ENCODE measurements at regions not wholly inside any gene's neighbourhood (a gene's known extent, or its start where the extent isn't known, plus 50 kb on each side); places are given as distances from the start of the nearest gene placed in this dataset.

GRCh38 chr16:77117707-77118106 lies 73.3 kb upstream of the MON1B start:
- Histone ChIP-seq H3K9me3 (no peaks in the 10 kb centered on the region), H3K27ac (no peak overlapping the region), H3K4me3 (no peak overlapping the region), H3K4me1 (no peaks in the 10 kb centered on the region), H3K4me2 (no peak overlapping the region)
- no peak for TF ChIP-seq ZFP36 (IDR thresholded peaks at IDR 0.05; ENCODE audit: borderline replicate concordance, partially characterized antibody)
- TF ChIP-seq USF2 (IDR thresholded peaks at IDR 0.05) = no peak
- no peak for TF ChIP-seq HEYL (CRISPR knock-in tag; IDR thresholded peaks at IDR 0.05)
- no peak for TF ChIP-seq CHD2 (IDR thresholded peaks at IDR 0.05; ENCODE audit: low read length, partially characterized antibody)
- TF ChIP-seq ZNF302 (CRISPR knock-in tag; IDR thresholded peaks at IDR 0.05) = no peak
- TF ChIP-seq EHF (CRISPR knock-in tag; IDR thresholded peaks at IDR 0.05) = no peak
- no peak for TF ChIP-seq RFX5 (IDR thresholded peaks at IDR 0.05)
- DNase-seq (ENCODE audit: low read depth in 1 of 2, low spot score in 1 of 2) (no peak), FAIRE-seq (no peak), ATAC-seq (no peak)
- ChIA-PET POLR2A (no interaction called here), CTCF (no interaction called here)
- WGBS (ENCODE audit: missing lambda C conversion rate) = 6% methylated on average over 3 of the region's 3 CpGs

GRCh38 chr16:77131398-77131797 lies 59.6 kb upstream of the MON1B start:
- FAIRE-seq (no peak), ATAC-seq (no peak), DNase-seq (ENCODE audit: low read depth in 1 of 2, low spot score in 1 of 2) (no peak)
- Histone ChIP-seq H3K4me3 (no peak overlapping the region), H3K4me2 (no peak overlapping the region), H3K27ac (no peak overlapping the region), H3K9me3 (no peaks in the 10 kb centered on the region; the same call in 2 of the 3 replicates), H3K4me1 (no peaks in the 10 kb centered on the region)
- TF ChIP-seq HOXB5 (CRISPR knock-in tag; IDR thresholded peaks at IDR 0.05) (no peak), ESRRA (IDR thresholded peaks at IDR 0.05; ENCODE audit: borderline replicate concordance, low read length) (no peak), HEYL (CRISPR knock-in tag; IDR thresholded peaks at IDR 0.05) (no peak)
- ChIA-PET POLR2A (no interaction called here), CTCF (no interaction called here)
- 11% methylated on average over 2 of the region's 2 CpGs for WGBS (ENCODE audit: missing lambda C conversion rate)

GRCh38 chr16:77132051-77132618 lies 58.9 kb upstream of the MON1B start:
- FAIRE-seq (no peak), ATAC-seq (no peak), DNase-seq (ENCODE audit: low read depth in 1 of 2, low spot score in 1 of 2) (no peak)
- no peak for TF ChIP-seq CHD2 (IDR thresholded peaks at IDR 0.05; ENCODE audit: low read length, partially characterized antibody)
- TF ChIP-seq CTCF (IDR thresholded peaks at IDR 0.05) = no peak
- TF ChIP-seq EP300 (IDR thresholded peaks at IDR 0.05) = no peak
- TF ChIP-seq HDAC2 (IDR thresholded peaks at IDR 0.05) = no peak
- TF ChIP-seq HES2 (IDR thresholded peaks at IDR 0.05) = no peak
- no peak for TF ChIP-seq PHF8 (IDR thresholded peaks at IDR 0.05; ENCODE audit: borderline replicate concordance, low read depth)
- TF ChIP-seq JUN (IDR thresholded peaks at IDR 0.05) = no peak
- TF ChIP-seq MYC (IDR thresholded peaks at IDR 0.05; ENCODE audit: borderline replicate concordance, low read length) = no peak
- TF ChIP-seq USF2 (IDR thresholded peaks at IDR 0.05) = no peak
- no peak for TF ChIP-seq FOSB (CRISPR knock-in tag; IDR thresholded peaks at IDR 0.05)
- TF ChIP-seq POLR2AphosphoS2 (conservative IDR thresholded peaks at IDR 0.05; ENCODE audit: low read length) = no peak
- no peak for TF ChIP-seq RAD21 (conservative IDR thresholded peaks at IDR 0.05 in 1 of 2, IDR thresholded peaks at IDR 0.05 in 1 of 2)
- TF ChIP-seq NPAS2 (CRISPR knock-in tag; IDR thresholded peaks at IDR 0.05; ENCODE audit: borderline replicate concordance) = no peak
- POLR2A ChIA-PET = no interaction called here
- H3K4me3 ChIP-seq = no peak overlapping the region
- WGBS (ENCODE audit: missing lambda C conversion rate) = 27% methylated on average over 2 of the region's 3 CpGs
- no peaks in the 10 kb centered on the region for H3K4me1 ChIP-seq
- CTCF ChIA-PET = no interaction called here
- no peaks in the 10 kb centered on the region; the same call in 2 of the 3 replicates for H3K9me3 ChIP-seq
- no peak overlapping the region for H3K27ac ChIP-seq
- H3K4me2 ChIP-seq = no peak overlapping the region

All from A549 (cell line).